ENCODE measurements at regions not wholly inside any gene's neighbourhood (a gene's known extent, or its start where the extent isn't known, plus 50 kb on each side); places are given as distances from the start of the nearest gene placed in this dataset.

DNA sequence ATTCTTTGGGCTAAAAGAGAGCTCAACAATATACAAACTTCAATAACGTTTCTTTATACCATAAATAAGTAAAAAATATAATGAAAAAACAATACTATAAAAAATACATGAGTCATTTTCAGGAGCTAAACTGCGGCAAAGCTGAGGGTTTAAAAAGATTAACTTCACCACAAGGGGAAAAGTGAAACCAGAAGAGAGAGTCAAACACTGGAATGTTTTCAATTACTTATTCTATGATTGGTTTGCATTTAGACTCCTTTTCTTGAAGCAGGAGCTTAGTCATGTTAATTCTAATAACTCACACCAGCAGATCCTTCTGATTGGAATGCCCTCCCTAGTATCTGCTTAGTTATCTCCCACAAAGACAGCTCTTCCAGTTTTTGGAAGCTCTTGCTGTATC is 627.3 kb downstream of the UTRN start:
- TF ChIP-seq, protein P1, sequence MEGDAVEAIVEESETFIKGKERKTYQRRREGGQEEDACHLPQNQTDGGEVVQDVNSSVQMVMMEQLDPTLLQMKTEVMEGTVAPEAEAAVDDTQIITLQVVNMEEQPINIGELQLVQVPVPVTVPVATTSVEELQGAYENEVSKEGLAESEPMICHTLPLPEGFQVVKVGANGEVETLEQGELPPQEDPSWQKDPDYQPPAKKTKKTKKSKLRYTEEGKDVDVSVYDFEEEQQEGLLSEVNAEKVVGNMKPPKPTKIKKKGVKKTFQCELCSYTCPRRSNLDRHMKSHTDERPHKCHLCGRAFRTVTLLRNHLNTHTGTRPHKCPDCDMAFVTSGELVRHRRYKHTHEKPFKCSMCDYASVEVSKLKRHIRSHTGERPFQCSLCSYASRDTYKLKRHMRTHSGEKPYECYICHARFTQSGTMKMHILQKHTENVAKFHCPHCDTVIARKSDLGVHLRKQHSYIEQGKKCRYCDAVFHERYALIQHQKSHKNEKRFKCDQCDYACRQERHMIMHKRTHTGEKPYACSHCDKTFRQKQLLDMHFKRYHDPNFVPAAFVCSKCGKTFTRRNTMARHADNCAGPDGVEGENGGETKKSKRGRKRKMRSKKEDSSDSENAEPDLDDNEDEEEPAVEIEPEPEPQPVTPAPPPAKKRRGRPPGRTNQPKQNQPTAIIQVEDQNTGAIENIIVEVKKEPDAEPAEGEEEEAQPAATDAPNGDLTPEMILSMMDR (IDR thresholded peaks at IDR 0.05): peak in 2 of 4 experiments; percentile 3 to 7
- TF ChIP-seq POLR2A (IDR thresholded peaks at IDR 0.05) (no peak), POLR2AphosphoS5 (IDR thresholded peaks at IDR 0.05) (no peak), EP300 (IDR thresholded peaks at IDR 0.05) (no peak)

Measured in gastroesophageal sphincter (tissue), 3 donors.